Stimulated activated CD8-positive, alpha-beta memory T cell treated with anti-CD3 and anti-CD28 coated beads, Interleukin-7, amount 100 ng/mL, for 1 hour (primary cell): ENCODE measurements at regions not wholly inside any gene's neighbourhood (a gene's known extent, or its start where the extent isn't known, plus 50 kb on each side); places are given as distances from the start of the nearest gene placed in this dataset.

Source experiments
- DNase-seq, 2 donors: peaks; one replicate each; pipeline ENCODE4 v3.0.0-alpha.2; 2020; ENCODE audit warnings: low read depth in 2 of 2

DNA sequence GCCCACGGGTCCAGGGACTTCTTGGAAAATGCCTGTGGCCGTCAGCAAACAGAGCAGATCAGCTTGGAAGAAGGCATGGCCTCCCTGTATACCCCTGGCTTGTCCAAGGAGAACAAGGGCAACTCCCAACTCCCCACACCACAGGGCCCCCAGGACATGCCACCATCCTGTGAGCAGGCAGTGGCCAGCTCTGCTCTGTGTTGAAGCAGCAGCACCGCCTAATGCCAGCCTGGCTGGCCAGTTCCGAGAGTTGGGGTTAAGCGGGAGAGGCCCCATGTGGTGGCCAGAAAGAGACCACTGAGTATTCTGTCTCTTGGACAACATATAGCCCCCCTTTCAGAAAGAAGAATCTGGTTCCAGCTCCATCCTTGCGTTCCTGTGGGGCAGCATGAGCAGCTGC is 209.2 kb downstream of the CTTN start:
- DNase-seq: no peak

GRCh38 chr11:70608568-70609470 is 210.5 kb downstream of the CTTN start:
- no peak for DNase-seq

DNA sequence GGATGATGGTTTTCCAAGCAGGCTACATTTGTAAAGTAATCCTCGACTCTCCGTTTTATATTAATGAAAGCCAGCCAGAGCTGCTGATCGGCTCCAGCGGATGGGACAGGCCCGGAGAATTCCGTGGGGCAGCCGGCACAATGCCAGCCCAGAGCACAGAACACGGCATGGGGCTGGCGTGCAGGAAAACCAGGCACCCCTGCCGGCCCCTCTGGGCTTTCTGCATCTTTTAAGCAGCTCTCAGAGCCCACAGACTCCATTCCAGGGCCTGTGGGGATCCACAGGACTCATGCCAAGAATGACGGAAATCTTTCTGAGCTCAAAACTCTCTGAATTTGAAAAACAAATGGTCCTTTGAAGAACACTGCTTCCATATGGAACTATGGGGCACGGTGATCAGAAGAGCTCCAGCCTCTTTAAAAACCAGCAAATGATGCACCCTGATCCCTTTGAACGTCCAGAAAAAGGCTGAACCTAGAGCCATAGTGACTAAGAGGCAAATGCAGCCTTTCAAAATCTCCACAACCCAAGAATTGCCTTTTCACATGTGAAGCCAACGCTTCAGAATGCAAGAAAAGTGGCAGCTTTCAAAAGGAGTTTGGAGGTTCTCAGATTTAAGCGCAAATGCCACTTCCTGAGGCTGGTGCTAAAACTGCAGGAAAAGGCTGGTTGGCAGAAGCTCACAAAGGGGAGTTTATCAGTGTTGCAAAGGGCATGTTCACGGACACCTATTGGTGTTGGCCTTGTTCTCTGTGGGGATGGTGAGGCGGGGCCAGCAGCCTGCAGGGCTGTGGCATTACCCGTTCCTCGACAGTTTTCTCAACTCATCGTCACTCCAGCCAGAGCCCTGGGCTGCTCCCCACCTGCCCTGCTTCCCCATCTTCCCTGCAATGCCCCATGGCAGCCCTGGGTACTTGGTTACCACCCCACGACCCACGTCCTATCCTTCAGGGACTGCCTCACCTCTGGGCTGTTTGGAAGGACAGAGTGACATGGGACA is 212.5 kb downstream of the CTTN start:
- DNase-seq: no peak

DNA sequence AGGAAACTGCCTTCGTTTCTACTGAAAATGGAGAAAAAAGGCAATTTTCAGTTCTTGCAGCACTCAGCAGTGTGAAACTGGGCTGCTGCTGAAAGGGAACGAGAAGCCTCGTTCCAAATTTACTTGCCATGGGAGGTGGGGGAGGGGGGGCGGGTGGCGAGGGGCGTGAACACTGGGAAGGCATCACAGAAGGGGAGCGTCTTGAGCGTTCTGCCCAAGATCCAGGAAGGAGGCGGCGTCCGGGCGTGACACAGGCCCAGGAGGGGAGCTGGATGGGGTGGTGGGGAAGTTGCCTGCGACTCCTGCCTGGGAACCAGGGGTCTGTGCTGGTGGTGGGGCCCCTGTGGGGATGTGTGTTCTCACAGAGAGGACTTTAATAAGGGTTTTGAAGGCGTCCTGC is 213.5 kb downstream of the CTTN start:
- no peak for DNase-seq

GRCh38 chr11:70612459-70613141 is 214.3 kb downstream of the CTTN start:
- no peak for DNase-seq

GRCh38 chr11:70614034-70614681 is 215.8 kb downstream of the CTTN start:
- DNase-seq: no peak

GRCh38 chr11:70615036-70615875 is 216.9 kb downstream of the CTTN start:
- no peak for DNase-seq

DNA sequence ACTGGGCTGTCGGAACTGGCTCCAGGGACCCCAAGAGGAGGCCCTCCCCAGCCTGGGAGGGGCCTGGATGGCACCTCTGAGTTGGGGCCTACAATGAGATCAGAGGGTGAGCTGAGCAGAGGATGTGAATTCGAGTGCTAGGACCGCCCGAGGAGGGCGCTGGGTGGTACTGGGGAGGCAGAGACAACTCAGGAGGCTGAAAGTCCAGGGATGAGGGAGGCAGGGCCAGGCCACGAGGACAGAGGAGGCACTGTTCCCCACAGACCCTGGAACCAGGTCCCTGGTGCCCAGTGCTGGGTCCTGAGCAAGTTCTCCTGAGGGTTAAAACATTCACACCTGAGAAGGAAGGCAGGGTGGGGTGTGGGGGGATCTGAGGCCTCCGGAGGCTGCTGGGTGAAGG is 218.0 kb downstream of the CTTN start:
- no peak for DNase-seq

- DNase-seq: no peak
These were observed 218.8 kb downstream of the CTTN start for GRCh38 chr11:70616938-70617654.

DNA sequence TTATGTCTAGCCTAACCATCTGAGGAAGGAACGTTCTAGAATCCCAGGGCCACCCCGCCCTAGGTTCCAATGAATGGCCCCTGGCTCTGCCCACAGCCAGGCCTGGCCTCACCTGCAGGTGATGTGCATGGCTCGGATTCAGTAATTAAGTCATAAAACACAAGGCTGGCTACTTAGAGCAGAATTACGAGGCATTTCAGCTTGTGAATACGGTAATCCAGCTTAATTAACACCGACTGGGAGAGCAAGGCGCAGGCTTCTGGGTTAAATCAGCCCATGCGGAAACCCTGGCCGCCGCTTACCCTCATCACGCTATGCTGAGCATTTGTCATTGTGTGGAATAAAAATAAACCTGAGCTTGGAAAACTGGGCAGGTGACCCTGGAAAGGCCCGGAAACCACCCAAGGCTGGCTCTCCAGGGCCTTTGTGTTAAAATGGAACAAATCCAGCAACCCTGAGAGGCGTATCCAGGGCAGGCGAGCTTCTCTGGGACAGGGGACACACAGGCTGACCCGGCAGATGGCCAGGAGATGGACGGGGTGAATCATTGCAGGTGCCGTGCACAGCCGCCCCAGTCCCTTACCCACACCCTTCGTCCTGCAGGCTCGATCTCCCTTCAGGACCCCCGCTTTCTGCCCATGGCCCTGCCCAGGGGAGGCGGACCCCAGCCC is 220.2 kb downstream of the CTTN start:
- DNase-seq: no peak

DNA sequence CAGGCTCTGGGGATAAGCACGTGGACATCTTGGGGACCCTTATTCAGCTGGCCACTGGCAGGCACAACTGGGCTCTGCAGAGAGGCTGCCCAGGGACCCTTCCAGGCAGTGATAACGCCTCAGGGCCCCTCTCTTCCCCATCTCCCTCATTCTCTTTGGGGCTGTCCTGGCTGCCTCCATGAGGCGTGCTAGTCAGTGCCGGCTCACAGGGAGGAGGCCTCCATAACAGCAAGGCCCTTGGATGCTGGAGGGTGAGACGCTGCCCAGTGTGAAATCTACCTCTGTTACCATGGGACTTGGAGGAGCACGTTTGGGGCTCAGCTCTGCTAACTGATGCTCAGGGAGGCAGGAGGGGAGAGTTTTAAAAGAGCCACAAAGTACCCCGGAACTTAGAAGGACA is 221.3 kb downstream of the CTTN start:
- no peak for DNase-seq

GRCh38 chr11:70620510-70621184 is 222.3 kb downstream of the CTTN start:
- DNase-seq: no peak

- no peak for DNase-seq
These were observed 222.9 kb downstream of the CTTN start for GRCh38 chr11:70621241-70621640.

DNA sequence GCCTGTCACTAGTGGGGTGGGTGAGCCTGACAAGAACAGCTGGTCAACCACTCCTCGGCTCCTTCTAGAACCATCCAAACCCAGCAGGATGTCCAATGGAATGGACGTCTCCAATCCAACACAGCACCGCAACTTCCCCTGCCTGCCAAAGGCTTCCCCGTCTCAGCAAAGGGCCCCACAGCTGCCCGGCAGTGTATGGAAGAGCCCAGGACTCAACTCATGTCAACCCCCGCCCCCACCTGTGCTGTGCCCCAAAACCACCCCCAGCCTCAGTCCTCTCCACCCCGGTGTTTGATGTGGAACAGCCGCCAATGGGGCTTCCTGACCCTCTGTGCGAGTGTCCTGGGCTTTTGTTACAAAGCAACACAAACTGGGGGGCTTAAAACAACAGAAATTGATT is 223.8 kb downstream of the CTTN start:
- no peak for DNase-seq

GRCh38 chr11:70623906-70624597 is 225.7 kb downstream of the CTTN start:
- DNase-seq: no peak

- DNase-seq: no peak
These were observed 226.3 kb downstream of the CTTN start for GRCh38 chr11:70624598-70624993.

DNA sequence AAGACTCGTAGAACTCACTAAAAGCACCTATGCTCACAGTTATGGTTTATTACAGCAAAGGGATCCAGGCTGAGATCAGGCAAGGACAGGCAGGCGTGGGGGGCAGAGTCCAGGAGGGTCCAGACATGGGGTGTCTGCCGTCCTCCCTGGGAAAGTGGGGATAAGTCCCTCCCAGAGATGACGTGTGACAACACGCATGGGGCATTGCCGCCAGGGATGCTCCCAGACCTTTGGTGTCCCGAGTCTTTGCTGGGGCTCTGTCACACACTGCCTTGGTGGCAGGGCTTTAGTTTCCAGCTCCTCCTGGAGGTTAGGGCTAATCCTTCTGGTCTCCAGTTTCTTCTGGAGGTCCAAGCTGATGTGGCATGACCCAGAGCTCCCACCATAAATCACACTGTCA is 226.7 kb downstream of the CTTN start:
- no peak for DNase-seq
